Caco-2 (cell line): ENCODE measurements at regions not wholly inside any gene's neighbourhood (a gene's known extent, or its start where the extent isn't known, plus 50 kb on each side); places are given as distances from the start of the nearest gene placed in this dataset.

Experiments
- BruUV-seq: library from RNA; stranded (reverse); fragments of 400-500 nt; replicated peaks from 2 replicates; lab custom pipeline; 2021; lab: Mats Ljungman, UMichigan
- CTCF ChIA-PET: fragments of 300-600 bp; sonication (Branson Sonifier 250); formaldehyde crosslinking; loops from one replicate; lab custom pipeline; 2022; ENCODE audit warnings: antibody characterized with exemption; lab: Charles Lee
- POLR2A ChIA-PET: fragments of 300-600 bp; sonication (Branson Sonifier 250); formaldehyde crosslinking; loops from one replicate; lab custom pipeline; 2022; ENCODE audit warnings: antibody characterized with exemption; lab: Charles Lee
- DNase-seq, 2 experiments: peaks; one replicate each; pipeline versions ENCODE4 v3.0.0 to v3.0.0-alpha.2; 2020 to 2022
- H3K27me3 ChIP-seq: replicated peaks from 2 replicates; pipeline ENCODE4 v1.6.0; 2011; ENCODE audit warnings: low read length; ENCODE audit not compliant: control insufficient read depth, insufficient read depth
- H3K36me3 ChIP-seq: 2 replicates; pipeline ENCODE4 v1.5.1; 2011; ENCODE audit warnings: low read length; ENCODE audit not compliant: control insufficient read depth, insufficient read depth
- H3K4me1 ChIP-seq: fragments of 250-450 bp; sonication (Bioruptor Pico); 2 replicates; pipeline ENCODE4 v1.5.1; 2020; ENCODE audit warnings: mild to moderate bottlenecking
- H3K4me3 ChIP-seq: 2 replicates; pipeline ENCODE4 v1.5.1; 2011; ENCODE audit warnings: low read depth, mild to moderate bottlenecking, control low read depth, low read length
- H3K9me3 ChIP-seq: fragments of 250-450 bp; sonication (Bioruptor Pico); 2 replicates; pipeline ENCODE4 v1.5.1; 2020; ENCODE audit warnings: mild to moderate bottlenecking, moderate library complexity
- H3K27ac Mint-ChIP-seq: one replicate; pipeline ENCODE4 v1.8.0; 2022; ENCODE audit warnings: mixed read lengths; ENCODE audit not compliant: unreplicated experiment
- H3K27me3 Mint-ChIP-seq: one replicate; pipeline ENCODE4 v1.8.0; 2022; ENCODE audit warnings: mixed read lengths; ENCODE audit not compliant: insufficient read depth, unreplicated experiment
- H3K36me3 Mint-ChIP-seq: one replicate; pipeline ENCODE4 v1.8.0; 2022; ENCODE audit warnings: mild to moderate bottlenecking, mixed read lengths; ENCODE audit not compliant: insufficient read depth, unreplicated experiment
- H3K4me1 Mint-ChIP-seq: one replicate; pipeline ENCODE4 v1.8.0; 2022; ENCODE audit warnings: low read depth, mixed read lengths; ENCODE audit not compliant: unreplicated experiment
- H3K4me3 Mint-ChIP-seq: one replicate; pipeline ENCODE4 v1.8.0; 2022; ENCODE audit warnings: mild to moderate bottlenecking, moderate library complexity, mixed read lengths; ENCODE audit not compliant: unreplicated experiment
- H3K9me3 Mint-ChIP-seq: one replicate; pipeline ENCODE4 v1.8.0; 2022; ENCODE audit warnings: mixed read lengths; ENCODE audit not compliant: unreplicated experiment
- CTCF ChIP-seq, 2 experiments: fragments of 200-600 bp in 1 of 2; IDR thresholded peaks; 1 replicate in 1 of 2; 2 replicates in 1 of 2; pipeline versions ENCODE4 v1.5.1 to v1.8.0; 2011 to 2022; ENCODE audit warnings: antibody characterized with exemption in 1 of 2, control low read depth in 1 of 2, inconsistent platforms in 1 of 2, low read depth in 1 of 2, low read length in 1 of 2, mild to moderate bottlenecking in 1 of 2, moderate library complexity in 1 of 2; ENCODE audit not compliant: insufficient read depth in 1 of 2, severe bottlenecking in 1 of 2, unreplicated experiment in 1 of 2
- intact Hi-C: fragments of 100-400 bp; cut with micrococcal nuclease; formaldehyde crosslinking; loops from one replicate; pipeline ENCODE4 v1.10.0; 2022; ENCODE audit not compliant: unreplicated experiment

GRCh38 chr13:44758630-44759383 lies 182.7 kb upstream of the TSC22D1 start:
- DNase-seq: no peak
- H3K4me1 Mint-ChIP-seq: peaks cover 47% of the 10 kb centered on the region
- Histone ChIP-seq H3K4me3 (no peak overlapping the region), H3K9me3 (no peaks in the 10 kb centered on the region), H3K4me1 (peaks cover 64% of the 10 kb centered on the region), H3K27me3 (no peaks in the 10 kb centered on the region), H3K36me3 (no peaks in the 10 kb centered on the region)
- H3K36me3 Mint-ChIP-seq: no peaks in the 10 kb centered on the region
- TF ChIP-seq CTCF (IDR thresholded peaks at IDR 0.05; ENCODE audit: insufficient read depth in 1 of 2, low read depth in 1 of 2, low read length in 1 of 2, severe bottlenecking in 1 of 2, unreplicated experiment in 1 of 2): no peak
- H3K27me3 Mint-ChIP-seq: no peaks in the 10 kb centered on the region
- CTCF ChIA-PET: no interaction called here
- no peaks in the 10 kb centered on the region for H3K9me3 Mint-ChIP-seq
- peak overlapping the region; percentile 74 for H3K27ac Mint-ChIP-seq
- POLR2A ChIA-PET: no interaction called here
- no TSS peak for BruUV-seq
- intact Hi-C loops: no loop called here
- H3K4me3 Mint-ChIP-seq: no peak overlapping the region

DNA sequence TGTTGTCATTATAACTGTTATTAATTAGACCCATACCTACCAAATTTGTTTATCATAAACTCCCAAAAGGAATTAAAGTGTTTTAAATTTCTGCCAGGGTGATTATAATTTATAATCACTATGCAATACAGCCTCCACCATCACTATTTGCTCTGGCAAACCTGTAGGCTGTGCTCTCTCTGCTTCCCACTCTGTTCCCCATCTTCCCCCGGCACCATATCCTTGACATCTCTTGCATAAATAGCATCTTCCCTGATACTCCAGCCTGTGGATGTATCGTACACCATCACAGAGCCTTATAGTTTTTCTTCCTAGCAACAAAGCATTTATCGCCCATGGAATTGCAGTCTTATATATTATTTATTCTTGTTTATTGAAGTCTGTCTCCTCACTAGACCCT lies 181.5 kb upstream of the TSC22D1 start:
- intact Hi-C loops: no loop called here
- ChIA-PET CTCF (no interaction called here), POLR2A (no interaction called here)
- no peaks in the 10 kb centered on the region for H3K9me3 ChIP-seq
- Mint-ChIP-seq H3K4me1 (peaks cover 44% of the 10 kb centered on the region), H3K27ac (no peak overlapping the region), H3K4me3 (no peak overlapping the region), H3K27me3 (no peaks in the 10 kb centered on the region), H3K36me3 (no peaks in the 10 kb centered on the region), H3K9me3 (no peaks in the 10 kb centered on the region)
- H3K36me3 ChIP-seq: no peaks in the 10 kb centered on the region
- DNase-seq: no peak
- no peak for TF ChIP-seq CTCF (IDR thresholded peaks at IDR 0.05; ENCODE audit: insufficient read depth in 1 of 2, low read depth in 1 of 2, low read length in 1 of 2, severe bottlenecking in 1 of 2, unreplicated experiment in 1 of 2)
- H3K27me3 ChIP-seq: no peaks in the 10 kb centered on the region
- no TSS peak for BruUV-seq
- peaks cover 53% of the 10 kb centered on the region for H3K4me1 ChIP-seq
- H3K4me3 ChIP-seq: no peak overlapping the region

GRCh38 chr13:44756276-44756810 lies 180.2 kb upstream of the TSC22D1 start:
- no peak overlapping the region for H3K4me3 ChIP-seq
- BruUV-seq: no TSS peak
- no peaks in the 10 kb centered on the region for H3K27me3 Mint-ChIP-seq
- H3K4me3 Mint-ChIP-seq: peak overlapping the region; percentile 44
- no peaks in the 10 kb centered on the region for H3K9me3 Mint-ChIP-seq
- H3K27ac Mint-ChIP-seq: no peak overlapping the region
- CTCF ChIA-PET: interaction anchor here (0.5 kb wide), 1 partner anchor 615 kb away, joined by 3 read pairs; no protein-coding TSS in a partner anchor
- no peaks in the 10 kb centered on the region for H3K27me3 ChIP-seq
- H3K9me3 ChIP-seq: no peaks in the 10 kb centered on the region
- intact Hi-C loops: loop anchor here (1.0 kb wide), 1 partner anchor 9 kb away; no protein-coding TSS in a partner anchor
- H3K4me1 ChIP-seq: peaks cover 49% of the 10 kb centered on the region
- peak in 1 of 2 experiments; percentile 35 for DNase-seq
- POLR2A ChIA-PET: no interaction called here
- peaks cover 37% of the 10 kb centered on the region for H3K4me1 Mint-ChIP-seq
- no peak for TF ChIP-seq CTCF (IDR thresholded peaks at IDR 0.05; ENCODE audit: insufficient read depth in 1 of 2, low read depth in 1 of 2, low read length in 1 of 2, severe bottlenecking in 1 of 2, unreplicated experiment in 1 of 2)
- no peaks in the 10 kb centered on the region for H3K36me3 Mint-ChIP-seq
- no peaks in the 10 kb centered on the region for H3K36me3 ChIP-seq
